ENCODE measurements at regions not wholly inside any gene's neighbourhood (a gene's known extent, or its start where the extent isn't known, plus 50 kb on each side); places are given as distances from the start of the nearest gene placed in this dataset.
"Not testable (repeated sequence)": the region's sequence is repeated elsewhere in the genome, so short reads cannot be mapped to it uniquely, and the experiment has no call there.

- no peaks in the 10 kb centered on the region for H3K4me1 ChIP-seq (ENCODE audit: insufficient read depth, insufficient read length)
- H3K9me3 ChIP-seq (ENCODE audit: insufficient read depth, low read length) = no peaks in the 10 kb centered on the region
- TF ChIP-seq ZNF274 (IDR thresholded peaks at IDR 0.05; ENCODE audit: low read depth, low read length) (no peak), SUZ12 (IDR thresholded peaks at IDR 0.05; ENCODE audit: extremely low read depth, insufficient read depth, insufficient read length) (no peak), YY1 (IDR thresholded peaks at IDR 0.05; ENCODE audit: insufficient read depth, insufficient read length) (no peak)
- no peak overlapping the region for H3K9ac ChIP-seq (ENCODE audit: insufficient read length, low read depth)
- no peaks in the 10 kb centered on the region for H3K27me3 ChIP-seq (ENCODE audit: insufficient read depth, insufficient read length)
- DNase-seq (ENCODE audit: low read depth, low spot score) = no peak
- no peak overlapping the region for H3K4me3 ChIP-seq (ENCODE audit: insufficient read length, low read depth)
- no peaks in the 10 kb centered on the region for H3K36me3 ChIP-seq (ENCODE audit: insufficient read depth, insufficient read length, low read length)
These were observed 119.6 kb upstream of the BRWD3 start for GRCh38 chrX:80929251-80929650.

DNA sequence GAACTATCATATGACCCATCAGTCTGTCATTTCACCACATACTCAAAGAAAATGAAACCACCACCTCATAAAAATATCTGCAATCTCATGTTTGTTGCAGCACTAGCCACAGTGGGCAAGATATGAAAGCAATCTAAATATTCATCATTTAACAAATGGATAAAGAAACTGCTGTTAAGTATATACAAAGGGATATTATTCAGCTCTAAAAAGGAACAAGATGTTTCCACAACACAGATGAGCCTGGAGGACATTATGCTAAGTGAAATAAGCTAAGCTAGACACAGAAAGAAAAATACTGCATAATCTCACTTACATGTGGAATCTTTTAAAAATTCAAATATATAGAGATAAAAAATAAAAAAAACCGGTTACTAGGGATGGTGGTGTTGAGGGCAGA lies 108.2 kb upstream of the BRWD3 start:
- no peaks in the 10 kb centered on the region for H3K27me3 ChIP-seq (ENCODE audit: insufficient read depth, insufficient read length)
- H3K4me3 ChIP-seq (ENCODE audit: insufficient read length, low read depth) = no peak overlapping the region
- no peaks in the 10 kb centered on the region for H3K36me3 ChIP-seq (ENCODE audit: insufficient read depth, insufficient read length, low read length)
- H3K4me1 ChIP-seq (ENCODE audit: insufficient read depth, insufficient read length) = no peaks in the 10 kb centered on the region
- no peaks in the 10 kb centered on the region for H3K9me3 ChIP-seq (ENCODE audit: insufficient read depth, low read length)
- H3K9ac ChIP-seq (ENCODE audit: insufficient read length, low read depth) = no peak overlapping the region
- TF ChIP-seq YY1 (IDR thresholded peaks at IDR 0.05; ENCODE audit: insufficient read depth, insufficient read length) (no peak), ZNF274 (IDR thresholded peaks at IDR 0.05; ENCODE audit: low read depth, low read length) (no peak), SUZ12 (IDR thresholded peaks at IDR 0.05; ENCODE audit: extremely low read depth, insufficient read depth, insufficient read length) (no peak)
- no peak for DNase-seq (ENCODE audit: low read depth, low spot score)

- H3K36me3 ChIP-seq (ENCODE audit: insufficient read depth, insufficient read length, low read length); H3K27me3 ChIP-seq (ENCODE audit: insufficient read depth, insufficient read length); H3K9me3 ChIP-seq (ENCODE audit: insufficient read depth, low read length): not testable (repeated sequence)
These were observed 102.7 kb upstream of the BRWD3 start for GRCh38 chrX:80912351-80912750.

GRCh38 chrX:80879916-80880315 lies 70.2 kb upstream of the BRWD3 start:
- no peaks in the 10 kb centered on the region for H3K36me3 ChIP-seq (ENCODE audit: insufficient read depth, insufficient read length, low read length)
- H3K9me3 ChIP-seq (ENCODE audit: insufficient read depth, low read length) = no peaks in the 10 kb centered on the region
- no peak for DNase-seq (ENCODE audit: low read depth, low spot score)
- H3K27me3 ChIP-seq (ENCODE audit: insufficient read depth, insufficient read length) = no peaks in the 10 kb centered on the region
- H3K4me1 ChIP-seq (ENCODE audit: insufficient read depth, insufficient read length) = no peaks in the 10 kb centered on the region
- H3K4me3 ChIP-seq (ENCODE audit: insufficient read length, low read depth) = no peak overlapping the region
- TF ChIP-seq YY1 (IDR thresholded peaks at IDR 0.05; ENCODE audit: insufficient read depth, insufficient read length) (no peak), ZNF274 (IDR thresholded peaks at IDR 0.05; ENCODE audit: low read depth, low read length) (no peak), SUZ12 (IDR thresholded peaks at IDR 0.05; ENCODE audit: extremely low read depth, insufficient read depth, insufficient read length) (no peak)
- no peak overlapping the region for H3K9ac ChIP-seq (ENCODE audit: insufficient read length, low read depth)

More at GRCh38 chrX:80912351-80912750, 102.7 kb upstream of the BRWD3 start:
- not testable (repeated sequence) for H3K4me1 ChIP-seq (ENCODE audit: insufficient read depth, insufficient read length); H3K4me3 ChIP-seq (ENCODE audit: insufficient read length, low read depth); H3K9ac ChIP-seq (ENCODE audit: insufficient read length, low read depth); DNase-seq (ENCODE audit: low read depth, low spot score)

DNA sequence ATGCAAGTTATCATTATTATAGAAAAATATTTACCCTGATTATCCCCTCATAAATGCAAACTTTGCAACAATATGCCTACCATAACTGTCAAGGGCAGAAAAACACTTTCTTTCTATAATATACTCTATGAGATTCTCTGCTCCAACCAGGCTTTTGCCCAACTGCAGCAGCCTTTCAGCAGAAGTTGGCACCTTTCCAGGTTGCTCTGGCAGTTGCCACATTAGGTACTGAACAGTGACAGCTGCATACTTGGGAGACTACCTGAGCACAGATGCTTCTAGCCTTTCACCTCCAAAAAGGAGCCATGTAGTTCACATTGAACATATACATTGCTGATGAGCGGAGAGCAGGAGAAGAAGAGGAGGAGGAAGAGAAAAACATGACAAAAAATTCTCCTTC lies 69.5 kb upstream of the BRWD3 start:
- Histone ChIP-seq H3K9me3 (ENCODE audit: insufficient read depth, low read length) (no peaks in the 10 kb centered on the region), H3K4me3 (ENCODE audit: insufficient read length, low read depth) (no peak overlapping the region), H3K9ac (ENCODE audit: insufficient read length, low read depth) (no peak overlapping the region), H3K27me3 (ENCODE audit: insufficient read depth, insufficient read length) (no peaks in the 10 kb centered on the region), H3K36me3 (ENCODE audit: insufficient read depth, insufficient read length, low read length) (no peaks in the 10 kb centered on the region), H3K4me1 (ENCODE audit: insufficient read depth, insufficient read length) (no peaks in the 10 kb centered on the region)
- no peak for DNase-seq (ENCODE audit: low read depth, low spot score)
- TF ChIP-seq YY1 (IDR thresholded peaks at IDR 0.05; ENCODE audit: insufficient read depth, insufficient read length) (no peak), SUZ12 (IDR thresholded peaks at IDR 0.05; ENCODE audit: extremely low read depth, insufficient read depth, insufficient read length) (no peak), ZNF274 (IDR thresholded peaks at IDR 0.05; ENCODE audit: low read depth, low read length) (no peak)

GRCh38 chrX:80876877-80877276 lies 67.2 kb upstream of the BRWD3 start:
- Histone ChIP-seq H3K36me3 (ENCODE audit: insufficient read depth, insufficient read length, low read length) (no peaks in the 10 kb centered on the region), H3K9ac (ENCODE audit: insufficient read length, low read depth) (no peak overlapping the region), H3K9me3 (ENCODE audit: insufficient read depth, low read length) (no peaks in the 10 kb centered on the region), H3K4me1 (ENCODE audit: insufficient read depth, insufficient read length) (no peaks in the 10 kb centered on the region), H3K4me3 (ENCODE audit: insufficient read length, low read depth) (no peak overlapping the region), H3K27me3 (ENCODE audit: insufficient read depth, insufficient read length) (no peaks in the 10 kb centered on the region)
- DNase-seq (ENCODE audit: low read depth, low spot score) = peak; percentile 8
- no peak for TF ChIP-seq SUZ12 (IDR thresholded peaks at IDR 0.05; ENCODE audit: extremely low read depth, insufficient read depth, insufficient read length)
- TF ChIP-seq ZNF274 (IDR thresholded peaks at IDR 0.05; ENCODE audit: low read depth, low read length) = no peak
- TF ChIP-seq YY1 (IDR thresholded peaks at IDR 0.05; ENCODE audit: insufficient read depth, insufficient read length) = no peak

All from NT2/D1 (cell line).